ENCODE measurements at regions not wholly inside any gene's neighbourhood (a gene's known extent, or its start where the extent isn't known, plus 50 kb on each side); places are given as distances from the start of the nearest gene placed in this dataset.
"Not testable (repeated sequence)": the region's sequence is repeated elsewhere in the genome, so short reads cannot be mapped to it uniquely, and the experiment has no call there.

GRCh38 chr14:57060276-57060955, 208.3 kb downstream of the EXOC5 start:
- DNase-seq = no peak

- no peak for DNase-seq
Observed at GRCh38 chr14:57058319-57058718, 210.4 kb downstream of the EXOC5 start.

GRCh38 chr14:57057803-57058202, 210.9 kb downstream of the EXOC5 start:
- no peak for DNase-seq

GRCh38 chr14:57056522-57056921, 212.2 kb downstream of the EXOC5 start:
- not testable (repeated sequence) for DNase-seq

GRCh38 chr14:57052705-57053302, 215.9 kb downstream of the EXOC5 start:
- DNase-seq = no peak

GRCh38 chr14:57051633-57052032, 217.1 kb downstream of the EXOC5 start:
- no peak for DNase-seq

- no peak for DNase-seq
Observed at GRCh38 chr14:57049848-57050247, 218.9 kb downstream of the EXOC5 start.

GRCh38 chr14:57046175-57046574, 222.5 kb downstream of the EXOC5 start:
- DNase-seq = no peak

- not testable (repeated sequence) for DNase-seq
Observed at GRCh38 chr14:57044101-57044973, 224.4 kb downstream of the EXOC5 start.

- no peak for DNase-seq
Observed at GRCh38 chr14:57038689-57039088, 228.4 kb upstream of the OTX2 start.

GRCh38 chr14:57031474-57031873, 221.2 kb upstream of the OTX2 start:
- no peak for DNase-seq

GRCh38 chr14:57029620-57030253, 219.5 kb upstream of the OTX2 start:
- DNase-seq = no peak

- no peak for DNase-seq
Observed at GRCh38 chr14:57025456-57025855, 215.2 kb upstream of the OTX2 start.

GRCh38 chr14:57022608-57023007, 212.3 kb upstream of the OTX2 start:
- DNase-seq = no peak

- DNase-seq = no peak
Observed at GRCh38 chr14:57018065-57018464, 207.8 kb upstream of the OTX2 start.

- DNase-seq = no peak
Observed at GRCh38 chr14:57013987-57014386, 203.7 kb upstream of the OTX2 start.

- DNase-seq = peak; percentile 24
Observed at GRCh38 chr14:57009585-57010515, 199.6 kb upstream of the OTX2 start.

- no peak for DNase-seq
Observed at GRCh38 chr14:57008534-57008933, 198.3 kb upstream of the OTX2 start.

- DNase-seq = no peak
Observed at GRCh38 chr14:56998728-56999127, 188.4 kb upstream of the OTX2 start.

GRCh38 chr14:56996721-56997399, 186.6 kb upstream of the OTX2 start:
- peak; percentile 18 for DNase-seq

- no peak for DNase-seq
Observed at GRCh38 chr14:56995010-56995409, 184.7 kb upstream of the OTX2 start.

Data from eye (tissue), 1 donor.